H9 (cell line): ENCODE measurements at regions not wholly inside any gene's neighbourhood (a gene's known extent, or its start where the extent isn't known, plus 50 kb on each side); places are given as distances from the start of the nearest gene placed in this dataset.

ENCODE experiments used
- DNase-seq: peaks from one replicate; pipeline ENCODE4 v3.0.0-alpha.2; 2017
- H2AFZ ChIP-seq: one replicate; pipeline ENCODE4 v1.6.1; 2013; ENCODE audit warnings: mild to moderate bottlenecking, low read length, control low read depth, moderate library complexity
- H2AK5ac ChIP-seq: 2 replicates; pipeline ENCODE4 v1.6.1; 2013; ENCODE audit warnings: low read length, control low read depth, mixed read lengths; ENCODE audit not compliant: insufficient read length
- H2BK120ac ChIP-seq: one replicate; pipeline ENCODE4 v1.6.1; 2013; ENCODE audit warnings: low read depth, mild to moderate bottlenecking, low read length, control low read depth, inconsistent platforms; ENCODE audit not compliant: poor library complexity, severe bottlenecking
- H2BK12ac ChIP-seq: 2 replicates; pipeline ENCODE4 v1.6.1; 2013; ENCODE audit warnings: low read length, control low read depth, mixed read lengths, low read depth; ENCODE audit not compliant: insufficient read length
- H2BK15ac ChIP-seq: 2 replicates; pipeline ENCODE4 v1.6.1; 2013; ENCODE audit warnings: low read depth, low read length, control low read depth
- H2BK20ac ChIP-seq: one replicate; pipeline ENCODE4 v1.6.1; 2013; ENCODE audit warnings: low read depth, mild to moderate bottlenecking, low read length, control low read depth, inconsistent platforms; ENCODE audit not compliant: poor library complexity, severe bottlenecking
- H2BK5ac ChIP-seq: 2 replicates; pipeline ENCODE4 v1.6.1; 2013; ENCODE audit warnings: low read length, control low read depth, mixed read lengths; ENCODE audit not compliant: insufficient read length
- H3K14ac ChIP-seq: 2 replicates; pipeline ENCODE4 v1.6.1; 2013; ENCODE audit warnings: low read length, control low read depth; ENCODE audit not compliant: insufficient read depth
- H3K18ac ChIP-seq: 2 replicates; pipeline ENCODE4 v1.6.1; 2013; ENCODE audit warnings: low read depth, mild to moderate bottlenecking, mixed read lengths, low read length, control low read depth; ENCODE audit not compliant: insufficient read length
- H3K23ac ChIP-seq: 2 replicates; pipeline ENCODE4 v1.6.1; 2013; ENCODE audit warnings: low read length, control low read depth, mixed read lengths, low read depth; ENCODE audit not compliant: insufficient read length
- H3K23me2 ChIP-seq: 2 replicates; pipeline ENCODE4 v1.6.1; 2013; ENCODE audit warnings: low read depth, mild to moderate bottlenecking, mixed read lengths, low read length, control low read depth; ENCODE audit not compliant: insufficient read length, poor library complexity, severe bottlenecking
- H3K27ac ChIP-seq: 2 replicates; pipeline ENCODE4 v1.5.1; 2013; ENCODE audit warnings: low read length, control low read depth, mixed read lengths, low read depth; ENCODE audit not compliant: insufficient read length
- H3K27me3 ChIP-seq: 2 replicates; pipeline ENCODE4 v1.6.1; 2013; ENCODE audit warnings: low read length, control low read depth, inconsistent platforms; ENCODE audit not compliant: insufficient read depth
- H3K4ac ChIP-seq: 2 replicates; pipeline ENCODE4 v1.6.1; 2013; ENCODE audit warnings: low read depth, mild to moderate bottlenecking, control low read depth, inconsistent platforms, low read length, moderate library complexity
- H3K4me1 ChIP-seq: 2 replicates; pipeline ENCODE4 v1.6.1; 2013; ENCODE audit warnings: low read length, control low read depth, inconsistent platforms; ENCODE audit not compliant: insufficient read depth
- H3K4me2 ChIP-seq: 2 replicates; pipeline ENCODE4 v1.6.1; 2013; ENCODE audit warnings: low read length, control low read depth, mixed read lengths; ENCODE audit not compliant: insufficient read length, insufficient read depth
- H3K56ac ChIP-seq: 2 replicates; pipeline ENCODE4 v1.6.1; 2013; ENCODE audit warnings: low read depth, mild to moderate bottlenecking, mixed read lengths, low read length, control low read depth; ENCODE audit not compliant: insufficient read length
- H3K79me1 ChIP-seq: 2 replicates; pipeline ENCODE4 v1.6.1; 2013; ENCODE audit warnings: low read depth, mild to moderate bottlenecking, moderate library complexity, low read length, control low read depth, inconsistent platforms; ENCODE audit not compliant: insufficient read depth, poor library complexity, severe bottlenecking
- H3K79me2 ChIP-seq: 2 replicates; pipeline ENCODE4 v1.6.1; 2013; ENCODE audit warnings: low read length, control low read depth, inconsistent platforms; ENCODE audit not compliant: insufficient read depth
- H3K9ac ChIP-seq: 2 replicates; pipeline ENCODE4 v1.6.1; 2013; ENCODE audit warnings: low read length, control low read depth, mixed read lengths; ENCODE audit not compliant: insufficient read length; ENCODE audit errors: extremely low read depth
- H3K9me3 ChIP-seq: one replicate; pipeline ENCODE4 v1.6.1; 2013; ENCODE audit warnings: low read depth, low read length, inconsistent platforms; ENCODE audit not compliant: control insufficient read depth
- H3T11ph ChIP-seq: one replicate; pipeline ENCODE4 v1.6.1; 2013; ENCODE audit warnings: mild to moderate bottlenecking, low read length, control low read depth, inconsistent platforms
- H4K20me1 ChIP-seq: one replicate; pipeline ENCODE4 v1.6.1; 2013; ENCODE audit not compliant: control insufficient read depth, insufficient read length, insufficient read depth
- H4K5ac ChIP-seq: 2 replicates; pipeline ENCODE4 v1.6.1; 2013; ENCODE audit warnings: low read depth, mild to moderate bottlenecking, mixed read lengths, low read length, control low read depth; ENCODE audit not compliant: insufficient read length
- H4K8ac ChIP-seq: replicated peaks from 2 replicates; pipeline ENCODE4 v1.6.1; 2013; ENCODE audit warnings: low read length, control low read depth, mixed read lengths, low read depth; ENCODE audit not compliant: insufficient read length
- H4K91ac ChIP-seq: 2 replicates; pipeline ENCODE4 v1.6.1; 2013; ENCODE audit warnings: low read depth, mild to moderate bottlenecking, moderate library complexity, mixed read lengths, low read length, control low read depth; ENCODE audit not compliant: insufficient read length
- H3K27ac Mint-ChIP-seq, 3 experiments: 2 replicates in 2 of 3; 3 replicates in 1 of 3; pipeline ENCODE4 v1.8.0; 2020 to 2021; ENCODE audit warnings: mixed read lengths in 3 of 3, mild to moderate bottlenecking in 1 of 3, moderate library complexity in 1 of 3
- H3K27me3 Mint-ChIP-seq: 2 replicates; pipeline ENCODE4 v1.8.0; 2021; ENCODE audit warnings: low read depth, mild to moderate bottlenecking, moderate library complexity, mixed read lengths
- H3K36me3 Mint-ChIP-seq, 3 experiments: 2 replicates in 2 of 3; 3 replicates in 1 of 3; pipeline ENCODE4 v1.8.0; 2020 to 2021; ENCODE audit warnings: low read depth in 3 of 3, mixed read lengths in 3 of 3; ENCODE audit not compliant: insufficient read depth in 1 of 3
- H3K4me1 Mint-ChIP-seq, 2 experiments: 2 replicates each; pipeline ENCODE4 v1.8.0; 2020; ENCODE audit warnings: mixed read lengths in 2 of 2
- H3K4me3 Mint-ChIP-seq, 2 experiments: 2 replicates in 1 of 2; 3 replicates in 1 of 2; pipeline ENCODE4 v1.8.0; 2020 to 2021; ENCODE audit warnings: mild to moderate bottlenecking in 2 of 2, mixed read lengths in 2 of 2, moderate library complexity in 1 of 2
- H3K9me3 Mint-ChIP-seq, 2 experiments: 2 replicates in 1 of 2; 3 replicates in 1 of 2; pipeline ENCODE4 v1.8.0; 2020; ENCODE audit warnings: mild to moderate bottlenecking in 2 of 2, mixed read lengths in 2 of 2, moderate library complexity in 1 of 2
- CTCF ChIP-seq: fragments of 200-600 bp; sonication (generic); conservative IDR thresholded peaks from 3 replicates; pipeline ENCODE4 v1.8.0; 2021; ENCODE audit warnings: antibody characterized with exemption, mild to moderate bottlenecking
- WGBS: extraction: QIAGEN DNeasy Blood & Tissue Kit; methylation state at CpG from one replicate; pipeline ENCODE4 v1.1.7; 2013; ENCODE audit warnings: missing lambda C conversion rate, low lambda C conversion rate, mixed read lengths; ENCODE audit not compliant: insufficient read length; ENCODE audit errors: extremely low coverage; 5-methylcytosine and 5-hydroxymethylcytosine counted together

DNA sequence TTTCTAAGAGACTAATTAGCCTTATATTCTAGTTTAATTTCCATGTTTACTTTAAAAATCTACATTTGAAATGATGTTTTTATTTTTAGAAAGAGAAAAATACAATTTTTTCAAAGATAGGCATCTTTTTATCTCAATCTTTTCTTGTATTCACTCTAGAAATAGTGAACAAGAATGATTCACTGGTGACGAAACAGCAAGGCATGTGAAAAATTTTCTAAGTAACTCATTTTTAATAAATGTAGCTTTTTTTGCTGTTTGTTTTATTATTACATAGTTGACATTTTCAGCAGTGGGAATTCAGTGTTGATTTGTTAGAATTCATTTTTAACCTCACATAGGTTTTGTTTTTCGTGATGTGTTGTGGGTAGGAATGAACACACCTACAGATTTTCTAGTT, 1226.4 kb downstream of the NSUN3 start:
- H2BK120ac ChIP-seq, result no peak overlapping the region
- H3K23me2 ChIP-seq, result no peaks in the 10 kb centered on the region
- no peak overlapping the region for H3K27ac Mint-ChIP-seq
- no CpG with 5 or more reads among the region's 2 CpGs for WGBS
- H2BK5ac ChIP-seq, result no peak overlapping the region
- peaks cover 4% of the 10 kb centered on the region for H3K9me3 ChIP-seq
- H3K14ac ChIP-seq, result no peak overlapping the region
- no peak overlapping the region for H3K18ac ChIP-seq
- no peak overlapping the region for H3T11ph ChIP-seq
- no peaks in the 10 kb centered on the region for H3K79me1 ChIP-seq
- H3K4me1 Mint-ChIP-seq, result no peaks in the 10 kb centered on the region
- no peaks in the 10 kb centered on the region for H3K27me3 ChIP-seq
- H3K4me1 ChIP-seq, result no peaks in the 10 kb centered on the region
- TF ChIP-seq CTCF, result no peak
- H4K20me1 ChIP-seq, result no peaks in the 10 kb centered on the region
- no peak overlapping the region for H4K91ac ChIP-seq
- H2BK12ac ChIP-seq, result no peak overlapping the region
- no peak overlapping the region for H2BK20ac ChIP-seq
- no peak overlapping the region for H4K8ac ChIP-seq
- H4K5ac ChIP-seq, result no peak overlapping the region
- H3K4me2 ChIP-seq, result no peak overlapping the region
- no peak overlapping the region for H2BK15ac ChIP-seq
- no peak overlapping the region for H2AK5ac ChIP-seq
- no peak overlapping the region for H3K23ac ChIP-seq
- no peak overlapping the region for H3K4ac ChIP-seq
- H2AFZ ChIP-seq, result no peak overlapping the region
- H3K9ac ChIP-seq, result no peak overlapping the region
- no peaks in the 10 kb centered on the region for H3K79me2 ChIP-seq
- H3K4me3 Mint-ChIP-seq, result no peak overlapping the region
- H3K27me3 Mint-ChIP-seq, result no peaks in the 10 kb centered on the region
- peaks cover 32 to 40% of the 10 kb centered on the region in 2 experiments for H3K9me3 Mint-ChIP-seq
- DNase-seq, result no peak
- H3K56ac ChIP-seq, result no peak overlapping the region
- no peak overlapping the region for H3K27ac ChIP-seq
- peaks cover 19 to 36% (median 23%) of the 10 kb centered on the region in 3 experiments for H3K36me3 Mint-ChIP-seq
